Inflammatory macrophage treated with lipopolysaccharide for 4 hours (primary cell): ENCODE measurements at regions not wholly inside any gene's neighbourhood (a gene's known extent, or its start where the extent isn't known, plus 50 kb on each side); places are given as distances from the start of the nearest gene placed in this dataset.
"Not testable (repeated sequence)": the region's sequence is repeated elsewhere in the genome, so short reads cannot be mapped to it uniquely, and the experiment has no call there.

Experiments used
- DNase-seq: peaks from one replicate; pipeline ENCODE4 v3.0.0-alpha.2; 2020

- no peak for DNase-seq
Observed at GRCh38 chr2:153420394-153420793, 58.2 kb downstream of the RPRM start.

- DNase-seq, result no peak
Observed at GRCh38 chr2:153417077-153417476, 61.5 kb downstream of the RPRM start.

- no peak for DNase-seq
Observed at GRCh38 chr2:153416071-153416470, 62.5 kb downstream of the RPRM start.

- no peak for DNase-seq
Observed at GRCh38 chr2:153408710-153409385, 69.7 kb downstream of the RPRM start.

- no peak for DNase-seq
Observed at GRCh38 chr2:153405196-153405595, 73.4 kb downstream of the RPRM start.

GRCh38 chr2:153404792-153405191 is 73.8 kb downstream of the RPRM start:
- DNase-seq, result no peak

- no peak for DNase-seq
Observed at GRCh38 chr2:153403940-153404339, 74.6 kb downstream of the RPRM start.

GRCh38 chr2:153403352-153403751 is 75.2 kb downstream of the RPRM start:
- not testable (repeated sequence) for DNase-seq

- DNase-seq, result no peak
Observed at GRCh38 chr2:153394686-153395085, 83.9 kb downstream of the RPRM start.

GRCh38 chr2:153394247-153394646 is 84.3 kb downstream of the RPRM start:
- no peak for DNase-seq

- no peak for DNase-seq
Observed at GRCh38 chr2:153393518-153393917, 85.0 kb downstream of the RPRM start.

- DNase-seq, result no peak
Observed at GRCh38 chr2:153391131-153391530, 87.4 kb downstream of the RPRM start.

- DNase-seq, result no peak
Observed at GRCh38 chr2:153388246-153388645, 90.3 kb downstream of the RPRM start.

- no peak for DNase-seq
Observed at GRCh38 chr2:153387203-153387602, 91.4 kb downstream of the RPRM start.

GRCh38 chr2:153386481-153386897 is 92.1 kb downstream of the RPRM start:
- DNase-seq, result no peak

GRCh38 chr2:153373510-153374279 is 104.9 kb downstream of the RPRM start:
- DNase-seq, result no peak

GRCh38 chr2:153360239-153360638 is 118.3 kb downstream of the RPRM start:
- DNase-seq, result no peak

- no peak for DNase-seq
Observed at GRCh38 chr2:153354377-153354776, 124.2 kb downstream of the RPRM start.

GRCh38 chr2:153349603-153350002 is 129.0 kb downstream of the RPRM start:
- no peak for DNase-seq

GRCh38 chr2:153347818-153348495 is 130.6 kb downstream of the RPRM start:
- DNase-seq, result no peak

GRCh38 chr2:153320879-153321278 is 157.7 kb downstream of the RPRM start:
- no peak for DNase-seq

GRCh38 chr2:153311432-153311831 is 167.1 kb downstream of the RPRM start:
- no peak for DNase-seq

- no peak for DNase-seq
Observed at GRCh38 chr2:153308466-153308865, 170.1 kb downstream of the RPRM start.

- no peak for DNase-seq
Observed at GRCh38 chr2:153307223-153307622, 171.3 kb downstream of the RPRM start.
